GM10847 (cell line): ENCODE measurements at regions not wholly inside any gene's neighbourhood (a gene's known extent, or its start where the extent isn't known, plus 50 kb on each side); places are given as distances from the start of the nearest gene placed in this dataset.

ENCODE experiments used
- POLR2A ChIP-seq: IDR thresholded peaks from 2 replicates; pipeline ENCODE4 v1.6.1; 2011; ENCODE audit not compliant: insufficient read length; ENCODE audit errors: extremely low read depth

DNA sequence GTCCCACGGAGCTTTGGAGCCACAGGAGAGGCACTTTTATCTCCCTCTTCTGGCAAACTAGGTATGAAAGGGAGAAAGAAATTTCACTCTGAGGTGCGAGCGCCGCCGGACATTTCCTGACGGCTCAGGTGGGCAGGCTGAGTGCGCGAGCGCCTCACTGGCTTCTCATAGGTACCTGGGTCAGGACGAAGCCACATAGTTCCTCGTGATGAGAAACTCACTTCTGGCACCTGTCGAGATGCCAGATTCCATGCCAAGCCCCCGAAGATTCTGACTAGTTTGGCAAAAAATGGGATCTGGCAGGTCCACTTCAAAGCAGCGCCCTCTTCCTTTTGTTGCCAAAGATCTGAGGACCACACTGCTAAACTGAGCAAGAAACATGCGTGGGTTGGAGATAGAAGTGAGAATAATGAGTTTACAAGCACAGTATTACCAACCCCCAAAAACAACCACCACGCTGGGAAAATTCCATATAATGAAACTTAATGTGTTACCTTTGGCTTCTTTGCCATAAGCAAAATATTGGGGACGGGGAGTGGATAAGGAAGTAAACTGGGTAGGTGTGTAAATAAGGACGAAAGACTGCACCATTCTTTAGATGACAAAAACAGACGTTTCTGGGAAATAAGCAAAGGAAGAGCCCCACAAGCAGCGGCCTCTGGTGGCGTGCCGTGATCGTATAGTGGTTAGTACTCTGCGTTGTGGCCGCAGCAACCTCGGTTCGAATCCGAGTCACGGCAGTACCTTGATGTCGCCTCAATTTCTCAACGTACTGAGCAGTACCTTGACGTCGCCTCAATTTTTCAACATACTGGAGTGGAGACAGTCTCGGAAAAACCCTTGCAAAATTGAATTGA is 89.8 kb upstream of the PRSS16 start:
- TF ChIP-seq POLR2A: no peak

DNA sequence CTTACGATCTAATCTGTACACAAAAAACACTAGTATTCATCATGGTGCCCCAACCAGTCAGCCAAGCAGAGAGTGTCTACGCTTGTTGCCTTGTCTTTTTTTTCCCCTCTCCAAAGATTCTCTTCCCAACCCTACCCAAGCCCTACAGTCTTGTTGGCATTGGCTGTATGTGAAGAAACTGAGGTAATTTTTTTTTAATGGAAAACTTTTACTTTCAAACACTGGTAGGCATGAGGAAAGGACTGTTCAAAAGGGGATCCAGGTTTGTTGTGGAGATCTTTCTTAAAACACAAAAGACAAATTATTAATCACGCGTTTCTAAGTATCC is 89.2 kb upstream of the PRSS16 start:
- TF ChIP-seq POLR2A: no peak

DNA sequence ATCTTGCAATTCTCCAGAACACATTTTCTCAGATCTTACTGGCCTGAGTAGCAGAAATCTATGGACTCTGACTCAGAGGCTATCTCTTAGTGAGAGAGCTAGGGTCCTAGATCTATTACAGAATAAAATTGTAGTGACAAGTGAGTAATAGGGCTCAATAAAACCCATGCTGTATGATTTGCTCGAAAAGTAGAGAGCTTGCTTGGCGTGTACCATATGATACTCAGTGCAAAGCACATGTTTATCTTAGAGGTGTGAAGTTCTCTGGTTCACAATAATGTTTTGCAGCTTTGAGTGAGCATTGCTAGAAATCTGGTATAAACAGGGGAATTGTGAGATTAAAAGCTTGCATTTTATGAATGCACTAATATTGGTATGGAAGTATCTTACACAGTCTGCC is 87.8 kb upstream of the PRSS16 start:
- no peak for TF ChIP-seq POLR2A

DNA sequence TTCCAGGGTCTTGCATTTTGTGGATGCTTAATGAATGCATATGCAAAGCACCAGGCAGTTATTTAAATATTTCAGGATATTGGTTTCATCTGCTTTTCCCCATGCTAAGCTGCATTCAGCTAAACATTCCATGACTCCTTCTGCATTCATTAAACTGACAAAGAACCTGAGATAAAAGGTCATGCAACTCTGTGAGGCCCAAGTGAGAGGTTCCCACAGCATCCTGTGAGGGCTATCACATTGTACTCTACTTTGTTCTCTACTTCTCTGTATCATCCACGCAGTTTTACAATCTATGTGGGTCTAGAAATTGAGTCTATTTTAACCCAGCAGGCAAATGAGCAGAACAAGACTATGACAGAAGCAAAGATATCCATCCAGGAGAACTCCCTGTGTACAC is 86.4 kb upstream of the PRSS16 start:
- no peak for TF ChIP-seq POLR2A

DNA sequence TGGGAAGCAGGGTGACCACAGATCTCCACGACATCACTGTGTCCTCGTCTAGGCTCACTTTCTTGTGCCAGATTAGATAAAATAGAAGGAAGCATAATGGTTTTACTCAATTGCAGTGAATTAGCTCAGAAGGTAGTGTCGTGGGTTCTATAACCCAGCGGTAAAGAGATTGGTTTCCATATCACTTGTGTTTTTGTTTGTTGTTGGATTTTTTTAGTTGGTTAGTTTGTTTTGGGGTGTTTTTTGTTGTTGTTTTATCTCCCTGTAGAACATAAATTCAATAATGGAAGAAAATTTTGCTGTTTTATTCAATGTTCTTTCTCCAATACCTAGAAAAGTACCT is 85.9 kb upstream of the PRSS16 start:
- no peak for TF ChIP-seq POLR2A

DNA sequence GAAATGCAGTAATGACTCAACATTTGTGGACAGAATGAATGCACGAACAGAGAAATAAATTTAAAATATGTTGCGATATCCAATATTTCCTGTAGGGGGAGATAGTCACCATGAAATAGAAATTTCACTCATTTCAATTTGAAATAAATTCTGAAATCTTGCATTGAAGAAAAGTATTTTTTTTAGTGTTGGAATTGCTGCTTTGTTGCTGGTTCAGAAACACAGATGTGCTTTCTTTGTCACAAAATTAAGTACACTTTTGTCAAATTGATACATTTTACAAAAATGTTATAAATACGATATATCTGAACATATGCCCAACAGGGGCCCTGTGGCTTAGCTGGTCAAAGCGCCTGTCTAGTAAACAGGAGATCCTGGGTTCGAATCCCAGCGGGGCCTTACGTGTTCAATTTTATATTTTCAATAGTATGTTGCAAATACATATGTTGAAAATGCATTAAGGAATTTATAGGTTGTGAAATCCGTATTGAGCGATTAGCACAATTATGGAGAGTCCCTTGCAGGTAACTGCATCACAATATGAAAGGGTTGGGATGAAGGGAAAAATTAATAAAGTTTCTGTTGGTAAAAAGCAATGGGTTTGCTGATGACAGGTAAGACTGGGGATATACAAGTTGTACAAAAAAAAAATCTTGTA is 85.4 kb upstream of the PRSS16 start:
- no peak for TF ChIP-seq POLR2A

DNA sequence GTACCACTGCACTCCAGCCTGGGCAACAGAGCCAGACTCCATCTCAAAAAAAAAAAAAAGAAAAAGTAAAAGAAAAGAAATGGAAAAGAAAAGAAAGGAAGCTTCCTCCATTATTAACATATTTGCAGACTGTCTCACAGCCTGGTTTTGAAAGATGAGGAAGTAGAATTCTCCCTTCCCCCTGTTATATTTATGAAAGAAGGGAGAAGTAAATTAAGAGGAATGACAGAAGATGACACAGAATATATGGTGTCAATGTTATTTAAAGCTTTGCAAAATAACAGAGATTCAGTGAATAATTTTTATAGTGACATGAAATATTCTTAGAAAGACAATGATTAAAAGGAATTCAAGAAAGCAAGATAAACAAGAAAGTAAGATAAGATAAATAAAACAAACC is 83.7 kb upstream of the PRSS16 start:
- no peak for TF ChIP-seq POLR2A

DNA sequence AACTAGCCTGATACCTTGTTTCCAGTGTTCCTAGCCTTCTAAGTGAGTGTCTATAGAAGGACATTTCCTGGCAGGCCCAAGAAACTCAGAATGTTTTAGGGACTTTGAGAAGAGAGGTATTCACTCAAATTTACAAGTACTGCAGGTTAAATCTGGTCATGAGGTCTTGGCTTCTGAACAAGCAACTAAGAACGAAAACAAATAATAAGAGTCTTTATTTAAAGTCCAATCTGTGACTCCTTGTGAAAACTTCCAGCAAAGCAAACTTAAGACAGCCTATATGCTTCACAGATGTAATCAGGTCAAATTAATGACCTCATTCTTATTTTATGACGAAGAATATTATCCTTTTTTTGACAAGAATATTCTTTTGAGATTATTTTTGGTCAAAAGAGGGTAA is 79.4 kb upstream of the PRSS16 start:
- TF ChIP-seq POLR2A: no peak

DNA sequence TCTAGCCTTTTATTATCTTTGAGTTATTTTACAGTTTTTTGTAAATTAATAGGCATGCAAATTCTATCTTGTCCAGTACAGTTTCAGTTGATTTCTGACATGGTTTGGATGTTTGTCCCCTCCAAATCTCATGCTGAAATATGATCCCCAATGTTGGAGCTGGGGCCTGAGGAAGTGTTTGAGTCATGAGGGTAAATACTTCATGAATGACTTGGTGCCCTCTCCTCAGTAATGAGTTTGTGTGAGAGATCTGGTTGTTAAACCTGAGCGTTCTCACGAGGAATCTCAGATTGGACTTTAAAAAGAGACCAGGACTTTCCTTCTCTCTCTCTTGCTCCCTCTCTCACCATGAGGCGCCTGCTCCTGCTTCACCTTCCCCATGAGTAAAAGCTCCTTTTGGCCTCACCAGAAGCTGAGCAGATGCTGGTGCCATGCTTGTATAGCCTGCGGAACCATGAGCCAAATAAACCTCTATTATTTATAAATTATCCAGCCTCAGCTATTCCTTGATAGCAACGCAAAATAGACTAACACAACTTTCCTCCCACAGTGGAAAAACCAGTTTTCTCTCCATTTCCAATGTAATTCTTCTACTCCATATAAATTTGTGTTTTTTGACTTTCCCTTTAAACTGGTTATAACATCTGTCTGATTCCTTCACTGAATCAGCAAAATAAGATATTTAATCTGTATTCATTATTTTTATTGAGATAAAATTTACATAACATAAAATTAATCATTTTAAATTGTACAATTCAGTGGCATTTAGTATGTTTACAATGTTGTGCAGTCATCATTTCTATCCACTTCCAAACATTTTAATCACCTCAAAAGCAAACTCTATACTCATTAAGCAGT is 78.7 kb upstream of the PRSS16 start:
- no peak for TF ChIP-seq POLR2A

DNA sequence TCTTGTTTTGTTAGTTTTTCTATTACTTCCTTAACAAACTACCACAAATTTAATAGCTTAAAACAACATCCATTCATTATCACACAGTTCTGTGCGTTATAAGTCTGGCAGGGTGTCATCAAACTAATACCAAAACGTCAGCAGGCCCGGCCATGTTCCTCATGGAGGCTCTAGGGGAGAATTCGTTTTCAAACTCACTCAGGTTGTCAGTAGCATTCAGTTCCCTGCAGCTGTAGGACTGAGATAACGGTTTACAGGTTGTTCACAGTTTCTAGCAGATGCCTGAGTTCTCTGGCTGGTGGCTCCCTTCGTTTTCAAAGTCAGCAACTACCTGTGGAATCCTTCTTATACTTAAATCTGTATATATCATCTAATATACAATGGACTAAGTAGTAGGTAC is 72.5 kb upstream of the PRSS16 start:
- TF ChIP-seq POLR2A: no peak

DNA sequence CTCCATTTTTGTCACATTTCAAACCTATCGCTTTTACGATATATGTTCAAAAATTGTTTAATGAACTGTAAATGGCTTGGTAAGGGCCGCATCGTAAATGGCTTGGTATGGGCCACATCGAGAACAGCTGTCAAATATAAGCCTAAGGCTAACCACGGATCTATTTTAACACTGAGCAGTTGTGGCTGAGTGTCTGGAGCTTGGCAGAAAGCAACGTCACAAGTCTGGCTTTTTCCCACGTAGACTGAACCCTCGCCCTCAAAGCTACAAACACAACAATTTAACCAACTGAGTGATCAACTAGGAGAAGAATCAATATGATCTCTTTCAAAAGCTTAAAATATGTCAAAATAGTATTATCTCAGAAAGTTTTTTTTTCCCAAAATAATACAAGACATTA is 71.4 kb upstream of the PRSS16 start:
- TF ChIP-seq POLR2A: no peak

DNA sequence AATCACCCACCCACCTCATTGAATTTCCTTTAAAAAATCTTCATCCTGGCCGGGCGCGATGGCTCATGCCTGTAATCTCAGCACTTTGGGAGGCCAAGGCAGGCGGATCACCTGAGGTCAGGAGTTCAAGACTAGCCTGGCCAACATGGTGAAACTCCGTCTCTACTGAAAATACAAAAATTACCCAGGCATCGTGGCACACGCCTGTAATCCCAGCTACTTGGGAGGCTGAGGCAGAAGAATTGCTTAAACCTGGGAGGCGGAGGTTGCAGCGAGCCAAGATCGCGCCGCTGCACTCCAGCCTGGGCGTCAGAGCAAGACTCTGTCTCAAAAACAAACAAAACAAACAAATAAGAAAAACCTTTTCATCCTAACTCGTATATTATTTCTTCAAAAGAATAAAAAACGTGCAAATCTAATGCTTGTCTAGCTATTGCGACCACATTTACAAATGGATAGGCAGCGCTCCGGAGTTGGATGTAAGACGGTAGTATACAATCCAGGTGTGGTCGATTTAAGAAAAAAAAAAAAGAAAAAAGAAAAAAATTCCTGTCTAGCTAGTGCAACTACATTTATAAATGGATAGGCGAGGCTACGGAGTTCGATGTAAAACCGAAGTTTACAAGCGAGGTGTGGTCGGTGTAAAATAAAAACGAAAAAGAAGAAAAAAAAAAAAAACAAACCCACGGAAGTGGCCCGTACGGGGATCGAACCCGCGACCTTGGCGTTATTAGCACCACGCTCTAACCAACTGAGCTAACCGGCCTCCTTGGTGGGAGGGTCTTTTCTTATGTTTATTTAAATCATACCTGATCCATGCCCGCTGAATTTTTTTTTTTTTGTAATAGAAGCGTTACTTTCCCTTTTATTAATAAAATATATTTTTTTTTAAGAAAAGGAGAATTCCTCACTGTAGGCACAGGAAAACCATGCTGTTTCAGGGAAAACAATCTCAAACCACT is 70.7 kb upstream of the PRSS16 start:
- no peak for TF ChIP-seq POLR2A

DNA sequence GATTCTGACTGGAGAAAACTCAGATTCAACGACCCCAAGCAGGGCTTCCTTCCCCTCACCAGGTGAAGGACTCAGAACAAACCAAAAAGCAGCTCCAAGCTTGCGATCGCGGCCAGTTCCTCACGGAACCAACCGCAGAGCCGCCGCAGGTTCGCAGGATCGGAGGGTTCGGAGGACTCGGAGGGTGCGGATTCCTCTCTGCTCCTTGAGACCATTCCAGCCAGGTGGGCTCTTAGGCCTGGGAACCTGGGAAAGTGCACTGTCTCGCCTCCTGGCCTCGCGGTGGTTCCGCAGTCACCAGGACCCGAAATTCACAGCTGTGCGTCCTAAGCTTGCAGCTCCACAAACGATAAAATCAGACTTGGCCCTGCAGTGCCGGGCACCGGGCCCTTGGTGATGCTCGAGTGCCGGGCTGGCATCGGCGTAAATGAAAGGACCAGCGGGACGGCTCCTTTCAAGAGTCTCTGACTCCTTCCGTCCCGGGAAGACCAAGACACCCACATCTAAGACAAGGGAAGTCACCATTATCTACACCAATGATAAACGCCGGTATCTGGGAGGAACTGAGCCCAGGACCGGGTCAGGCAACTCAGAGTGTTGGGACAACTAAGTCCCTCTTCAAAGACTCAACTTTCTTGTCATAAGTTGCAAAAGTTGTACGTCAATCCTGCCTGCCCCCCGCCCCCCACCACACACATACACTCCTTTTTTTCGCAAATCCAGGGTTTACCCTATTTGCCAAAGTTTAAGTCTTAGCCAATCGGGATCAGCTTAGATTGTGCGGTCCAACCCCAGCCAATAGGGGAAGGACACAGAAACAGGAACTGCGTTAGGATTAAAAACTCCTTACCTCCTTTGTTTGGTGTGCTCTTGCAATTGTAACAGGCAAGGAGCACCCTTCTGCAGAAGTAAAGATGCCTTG is 69.8 kb upstream of the PRSS16 start:
- TF ChIP-seq POLR2A: no peak

DNA sequence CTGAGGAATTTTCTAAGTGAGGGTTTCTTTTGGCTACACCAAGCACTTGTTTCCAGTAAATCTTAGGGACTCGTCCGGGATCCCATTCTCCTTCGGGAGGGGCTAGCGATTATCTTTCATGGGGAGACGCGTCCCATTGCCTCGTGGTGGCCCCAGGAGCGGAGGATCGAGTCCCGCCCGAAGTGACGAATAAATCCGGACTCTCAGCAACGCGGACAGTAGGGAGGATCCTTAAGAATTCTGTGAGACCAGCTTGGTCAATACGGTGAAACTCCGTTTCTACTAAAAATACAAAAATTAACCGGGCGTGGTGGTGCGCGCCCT is 69.1 kb upstream of the PRSS16 start:
- TF ChIP-seq POLR2A: no peak

DNA sequence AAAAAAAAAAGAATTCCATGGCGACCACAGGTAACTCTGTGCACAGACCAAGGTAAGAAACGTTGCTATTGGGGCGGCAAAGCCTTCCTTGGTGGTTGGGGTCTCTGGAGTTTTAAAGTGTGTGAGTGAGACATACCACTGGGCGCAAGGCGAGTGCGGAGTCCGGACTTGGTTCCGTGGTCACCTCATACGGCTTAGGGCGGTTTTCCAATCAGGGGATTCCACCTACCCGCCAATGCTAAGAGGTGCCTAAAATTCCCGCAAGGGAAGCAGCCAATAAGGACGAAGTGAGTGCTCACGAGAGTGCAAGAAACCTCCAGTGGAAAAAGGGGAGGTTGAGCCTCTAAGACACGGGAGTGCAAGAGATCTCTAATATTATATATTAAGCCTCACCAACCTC is 68.6 kb upstream of the PRSS16 start:
- TF ChIP-seq POLR2A: no peak
